BLaER1 treated with 17β-estradiol and CSF1 and Interleukin-3, amounts not matched to agents 10 nM and 100 nM (cell line): ENCODE measurements at regions not wholly inside any gene's neighbourhood (a gene's known extent, or its start where the extent isn't known, plus 50 kb on each side); places are given as distances from the start of the nearest gene placed in this dataset.

ENCODE experiments used
- H3K27ac ChIP-seq, 11 experiments: shearing (Covaris generic); formaldehyde crosslinking; 2 replicates each; pipeline ENCODE4 v1.8.1; 2022
- H3K27me3 ChIP-seq, 11 experiments: shearing (Covaris generic); formaldehyde crosslinking; 2 replicates each; pipeline ENCODE4 v1.8.1; 2022
- H3K36me3 ChIP-seq, 11 experiments: shearing (Covaris generic); formaldehyde crosslinking; 2 replicates each; pipeline ENCODE4 v1.8.1; 2022
- H3K4me1 ChIP-seq, 10 experiments: shearing (Covaris generic); formaldehyde crosslinking; 2 replicates each; pipeline ENCODE4 v1.8.1; 2022
- H3K4me2 ChIP-seq, 11 experiments: shearing (Covaris generic); formaldehyde crosslinking; 2 replicates each; pipeline ENCODE4 v1.8.1; 2022
- H3K4me3 ChIP-seq, 10 experiments: shearing (Covaris generic); formaldehyde crosslinking; 2 replicates each; pipeline ENCODE4 v1.8.1; 2022
- H3K9ac ChIP-seq, 11 experiments: shearing (Covaris generic); formaldehyde crosslinking; 2 replicates each; pipeline ENCODE4 v1.8.1; 2022
- H3K9me3 ChIP-seq, 11 experiments: shearing (Covaris generic); formaldehyde crosslinking; replicated peaks in 1 of 11; 2 replicates each; pipeline ENCODE4 v1.8.1; 2022
- H4K20me1 ChIP-seq, 11 experiments: shearing (Covaris generic); formaldehyde crosslinking; 2 replicates each; pipeline ENCODE4 v1.8.1; 2022
- Cebpa-rat ChIP-seq, 11 experiments: shearing (Covaris generic); IDR thresholded peaks; 2 replicates each; pipeline ENCODE4 v1.8.1; 2022

DNA sequence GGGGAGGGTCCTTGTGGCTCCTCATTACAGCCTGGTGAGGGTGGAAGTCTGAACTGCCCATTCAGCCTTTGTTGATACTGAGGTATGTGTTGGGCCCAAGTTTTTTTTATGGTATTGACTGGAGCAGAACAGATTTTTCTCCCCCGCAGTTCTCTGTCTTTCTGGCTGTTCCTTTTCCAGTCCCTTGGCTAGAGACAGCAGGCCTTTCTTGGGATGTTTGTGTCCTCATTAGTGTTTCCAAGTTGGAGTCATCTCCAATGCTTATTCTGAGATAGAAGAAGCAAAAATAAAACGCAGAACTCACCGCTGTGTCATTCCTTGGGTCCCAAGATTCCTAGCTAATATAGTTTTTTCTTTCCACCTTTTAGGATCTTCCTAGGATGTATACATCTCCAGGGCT lies 193.3 kb downstream of the RAMP3 start:
- Histone ChIP-seq H4K20me1 (no peaks in the 10 kb centered on the region), H3K36me3 (no peaks in the 10 kb centered on the region), H3K4me3 (no peak overlapping the region), H3K9me3 (no peaks in the 10 kb centered on the region; a peak in 1 of 22 replicates), H3K9ac (no peak overlapping the region), H3K27ac (no peak overlapping the region), H3K4me1 (no peaks in the 10 kb centered on the region), H3K4me2 (no peak overlapping the region), H3K27me3 (no peaks in the 10 kb centered on the region)
- no peak for TF ChIP-seq Cebpa-rat (IDR thresholded peaks at IDR 0.05)

DNA sequence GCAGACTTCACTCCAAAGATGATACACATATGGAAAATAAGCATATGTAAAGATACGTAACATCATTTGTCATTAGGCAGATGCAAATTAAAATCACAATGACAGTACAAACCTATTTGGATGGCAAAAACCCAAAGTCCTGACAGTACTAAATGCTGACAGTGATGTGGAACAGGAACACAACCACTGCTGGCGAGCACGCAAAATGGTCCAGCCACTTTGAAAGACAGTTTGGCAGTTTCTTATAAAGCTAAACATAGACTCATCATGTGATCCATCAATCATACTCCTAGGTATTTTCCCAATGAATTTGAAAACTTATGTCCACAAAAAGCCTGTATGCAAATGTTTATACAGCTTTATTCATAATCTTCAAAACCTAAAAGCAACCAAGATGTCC lies 200.7 kb downstream of the RAMP3 start:
- TF ChIP-seq Cebpa-rat (IDR thresholded peaks at IDR 0.05), result no peak

DNA sequence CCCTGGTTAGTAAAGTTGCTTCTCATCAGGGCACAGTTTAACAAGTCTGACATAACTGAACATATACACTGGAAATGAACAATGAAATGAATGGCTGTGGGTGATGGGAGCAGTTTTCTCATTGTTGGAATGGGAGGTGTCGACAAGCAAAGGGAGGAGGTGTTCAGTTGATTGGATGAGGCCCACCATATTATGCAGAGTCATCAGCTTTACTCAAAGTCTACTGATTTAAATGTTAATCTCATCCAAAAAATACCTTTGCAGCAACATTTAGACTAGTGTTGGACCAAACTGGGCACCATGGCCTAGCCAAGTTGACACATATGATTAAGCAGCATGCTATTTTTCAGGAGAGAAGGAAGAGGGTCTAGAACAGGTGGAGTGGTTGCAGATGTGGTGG lies 201.7 kb downstream of the RAMP3 start:
- Histone ChIP-seq H3K27me3 (no peaks in the 10 kb centered on the region), H4K20me1 (no peaks in the 10 kb centered on the region), H3K9me3 (peaks cover 7 to 20% (median 14%) of the 10 kb centered on the region in 11 experiments; a peak in 16 of 22 replicates), H3K27ac (no peak overlapping the region), H3K36me3 (no peaks in the 10 kb centered on the region), H3K4me1 (peaks cover 0 to 8% (median 0%) of the 10 kb centered on the region in 10 experiments; a peak in 3 of 20 replicates), H3K4me2 (no peak overlapping the region), H3K4me3 (no peak overlapping the region), H3K9ac (no peak overlapping the region)
- no peak for TF ChIP-seq Cebpa-rat (IDR thresholded peaks at IDR 0.05)

More for the DNA sequence above, 200.7 kb downstream of the RAMP3 start:
- Histone ChIP-seq H3K27ac (no peak overlapping the region), H3K4me2 (no peak overlapping the region), H4K20me1 (no peaks in the 10 kb centered on the region), H3K4me3 (no peak overlapping the region), H3K36me3 (no peaks in the 10 kb centered on the region), H3K9ac (no peak overlapping the region), H3K27me3 (no peaks in the 10 kb centered on the region), H3K4me1 (peaks cover 0 to 8% (median 0%) of the 10 kb centered on the region in 10 experiments; a peak in 3 of 20 replicates), H3K9me3 (peaks cover 7 to 20% (median 14%) of the 10 kb centered on the region in 11 experiments; a peak in 16 of 22 replicates)

DNA sequence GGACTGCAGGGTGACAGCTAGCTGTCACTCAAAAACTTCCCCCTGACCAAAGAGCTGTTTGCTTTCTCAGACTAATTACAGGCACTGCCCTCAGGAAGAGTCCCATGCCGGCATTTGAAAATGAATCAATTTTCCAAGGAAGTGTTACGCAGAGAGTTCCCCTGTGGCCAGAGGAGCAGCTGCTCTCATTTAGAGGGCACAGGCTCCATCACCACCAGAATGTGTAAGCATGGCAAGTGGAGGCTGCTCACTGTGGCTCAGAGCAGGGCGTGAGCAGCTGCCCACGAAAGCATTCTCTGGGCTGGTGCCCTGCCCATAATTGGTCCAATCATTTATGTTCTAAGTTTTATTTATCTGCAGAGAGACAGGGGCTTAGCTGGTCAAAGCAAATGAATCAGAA lies 202.2 kb downstream of the RAMP3 start:
- Histone ChIP-seq H3K36me3 (no peaks in the 10 kb centered on the region), H3K4me1 (peaks cover 0 to 8% (median 0%) of the 10 kb centered on the region in 10 experiments; a peak in 3 of 20 replicates), H3K9ac (no peak overlapping the region), H3K27me3 (no peaks in the 10 kb centered on the region), H3K4me2 (no peak overlapping the region), H3K9me3 (peaks cover 7 to 20% (median 14%) of the 10 kb centered on the region in 11 experiments; a peak in 16 of 22 replicates), H3K4me3 (no peak overlapping the region), H3K27ac (no peak overlapping the region), H4K20me1 (no peaks in the 10 kb centered on the region)
- TF ChIP-seq Cebpa-rat (IDR thresholded peaks at IDR 0.05), result no peak

DNA sequence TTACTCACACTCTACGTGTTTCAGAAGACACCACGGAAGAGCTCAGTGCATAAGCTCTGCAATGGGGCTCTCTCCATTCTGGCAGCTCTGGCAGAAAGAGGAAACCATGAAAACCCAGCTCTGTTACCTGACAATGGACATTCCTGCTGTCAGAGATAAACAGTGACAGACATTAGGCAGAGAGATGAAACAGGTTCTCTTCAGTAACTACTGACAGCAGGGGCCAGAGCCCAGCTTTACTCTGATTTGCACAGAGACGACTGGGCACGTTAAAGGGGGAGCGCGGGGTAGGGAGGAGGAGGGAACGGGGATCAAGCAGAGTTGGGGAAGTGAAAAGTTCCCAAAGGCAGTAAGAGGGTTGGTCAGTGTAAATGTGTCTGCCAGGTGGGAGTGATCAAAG lies 206.1 kb downstream of the RAMP3 start:
- H3K4me1 ChIP-seq, result peaks cover 0 to 8% (median 0%) of the 10 kb centered on the region in 10 experiments; a peak in 3 of 20 replicates
- H3K9ac ChIP-seq, result no peak overlapping the region
- H3K36me3 ChIP-seq, result no peaks in the 10 kb centered on the region
- peaks cover 6 to 14% (median 9%) of the 10 kb centered on the region in 11 experiments; a peak in 16 of 22 replicates for H3K9me3 ChIP-seq
- H3K27me3 ChIP-seq, result no peaks in the 10 kb centered on the region
- H4K20me1 ChIP-seq, result no peaks in the 10 kb centered on the region
- no peak overlapping the region for H3K4me3 ChIP-seq
- TF ChIP-seq Cebpa-rat (IDR thresholded peaks at IDR 0.05), result no peak
- no peak overlapping the region for H3K27ac ChIP-seq
- no peak overlapping the region for H3K4me2 ChIP-seq

DNA sequence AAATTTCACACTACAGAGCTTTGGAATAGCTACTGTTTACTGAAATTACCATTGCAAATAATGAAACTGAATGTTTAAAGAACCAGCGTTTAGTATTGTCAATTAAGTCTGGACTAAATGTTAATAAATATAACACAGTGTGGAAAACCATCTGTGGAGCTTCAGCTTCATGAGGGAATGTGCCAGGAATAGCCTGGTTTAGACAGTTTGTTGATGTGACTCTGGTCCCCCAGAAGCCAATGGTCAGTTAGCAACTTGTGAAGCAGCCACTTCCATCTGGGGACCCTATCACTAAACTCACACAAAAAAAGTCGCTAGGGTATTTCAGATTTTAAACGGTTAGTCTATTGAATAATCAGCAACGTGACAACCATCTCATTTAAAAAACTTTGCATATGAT lies 207.8 kb downstream of the RAMP3 start:
- H3K9ac ChIP-seq, result no peak overlapping the region
- no peak overlapping the region for H3K4me2 ChIP-seq
- H3K36me3 ChIP-seq, result no peaks in the 10 kb centered on the region
- H3K9me3 ChIP-seq, result peaks cover 0 to 15% (median 5%) of the 10 kb centered on the region in 11 experiments; a peak in 10 of 22 replicates
- no peaks in the 10 kb centered on the region for H3K27me3 ChIP-seq
- H3K27ac ChIP-seq, result no peak overlapping the region
- H4K20me1 ChIP-seq, result no peaks in the 10 kb centered on the region
- TF ChIP-seq Cebpa-rat (IDR thresholded peaks at IDR 0.05), result no peak
- H3K4me3 ChIP-seq, result no peak overlapping the region
- peaks cover 0 to 8% (median 0%) of the 10 kb centered on the region in 10 experiments; a peak in 3 of 20 replicates for H3K4me1 ChIP-seq

DNA sequence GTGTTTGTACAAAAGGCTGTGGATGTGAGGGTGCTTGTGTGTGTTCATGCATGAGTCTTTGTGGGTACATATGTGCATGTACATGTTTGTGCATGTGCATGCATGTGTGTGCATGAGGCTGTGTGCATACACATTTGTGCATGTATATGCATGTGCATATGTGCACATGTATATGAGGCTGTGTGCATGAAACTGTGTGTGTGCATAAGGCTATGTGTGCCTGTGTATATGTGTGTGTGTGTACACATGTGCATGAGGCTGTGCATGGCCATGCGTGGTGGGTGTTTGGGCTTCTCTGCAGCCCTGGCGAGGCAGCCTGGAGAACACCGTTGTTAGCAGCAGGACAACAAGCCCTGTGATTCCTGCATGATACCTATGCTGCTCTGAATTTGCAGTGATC lies 207.7 kb upstream of the ADCY1 start:
- Histone ChIP-seq H3K4me2 (no peak overlapping the region), H3K9me3 (peaks cover 0 to 20% (median 5%) of the 10 kb centered on the region in 11 experiments; a peak in 11 of 22 replicates), H3K27me3 (no peaks in the 10 kb centered on the region), H3K36me3 (no peaks in the 10 kb centered on the region), H3K27ac (no peak overlapping the region), H3K9ac (no peak overlapping the region), H3K4me1 (peaks cover 0 to 8% (median 0%) of the 10 kb centered on the region in 10 experiments; a peak in 3 of 20 replicates), H3K4me3 (no peak overlapping the region), H4K20me1 (no peaks in the 10 kb centered on the region)
- TF ChIP-seq Cebpa-rat (IDR thresholded peaks at IDR 0.05), result no peak

DNA sequence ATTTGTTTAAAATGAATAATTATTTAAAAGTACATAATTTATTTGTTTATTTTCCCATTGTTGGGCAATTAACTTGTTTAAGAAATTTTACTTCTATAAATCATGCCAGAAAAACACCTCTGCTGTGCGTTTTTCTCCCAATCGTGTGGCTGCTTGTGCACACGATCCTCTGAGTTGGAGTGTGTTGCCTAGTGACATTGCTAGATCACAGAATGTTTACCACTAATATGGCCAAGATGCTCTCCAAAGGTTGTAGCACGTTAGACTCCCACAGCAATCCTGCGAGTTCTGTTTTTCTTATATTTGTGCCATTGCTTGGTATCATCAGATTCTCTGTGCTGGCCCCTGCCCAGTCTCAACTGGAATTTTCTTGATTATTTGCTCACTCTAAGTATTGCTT lies 207.1 kb upstream of the ADCY1 start:
- peaks cover 0 to 8% (median 0%) of the 10 kb centered on the region in 10 experiments; a peak in 3 of 20 replicates for H3K4me1 ChIP-seq
- no peak overlapping the region for H3K4me3 ChIP-seq
- H3K9me3 ChIP-seq, result peaks cover 0 to 26% (median 5%) of the 10 kb centered on the region in 11 experiments; a peak in 12 of 22 replicates
- H3K4me2 ChIP-seq, result no peak overlapping the region
- no peak for TF ChIP-seq Cebpa-rat (IDR thresholded peaks at IDR 0.05)
- no peaks in the 10 kb centered on the region for H3K36me3 ChIP-seq
- no peak overlapping the region for H3K27ac ChIP-seq
- no peaks in the 10 kb centered on the region for H4K20me1 ChIP-seq
- H3K27me3 ChIP-seq, result no peaks in the 10 kb centered on the region
- no peak overlapping the region for H3K9ac ChIP-seq

DNA sequence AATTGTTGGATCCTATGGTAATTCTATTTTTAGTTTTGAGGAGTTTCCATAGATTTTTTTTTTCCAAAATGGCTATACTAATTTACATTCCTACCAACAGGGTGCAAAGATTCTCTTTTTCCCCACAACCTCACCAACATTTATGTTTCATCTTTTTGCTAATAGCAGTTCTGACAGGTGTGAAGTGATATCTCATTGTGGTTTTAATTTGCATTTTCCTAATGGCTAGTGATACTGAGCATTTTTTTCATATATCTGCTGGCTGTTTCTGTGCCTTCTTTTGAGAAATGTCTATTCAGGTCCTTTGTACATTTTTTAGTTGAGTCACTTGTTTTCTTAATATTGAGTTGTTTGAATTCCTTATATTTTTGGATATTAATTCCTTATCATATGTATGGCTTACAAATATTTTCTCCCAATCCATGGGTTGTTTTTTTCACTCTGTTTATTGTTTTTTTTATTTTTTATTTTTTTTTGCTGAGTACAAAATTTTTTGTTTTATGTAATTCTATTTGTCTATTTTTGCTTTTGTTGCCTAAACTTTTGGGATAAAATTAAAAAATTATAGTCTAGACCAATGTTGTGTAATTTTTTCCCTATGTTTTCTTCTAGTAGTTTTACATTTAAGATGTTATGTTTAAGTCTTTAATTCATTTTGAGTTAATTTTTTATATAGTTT lies 205.9 kb upstream of the ADCY1 start:
- Histone ChIP-seq H3K4me2 (no peak overlapping the region), H3K4me3 (no peak overlapping the region), H3K27ac (no peak overlapping the region), H3K36me3 (no peaks in the 10 kb centered on the region), H3K9me3 (peaks cover 8 to 38% (median 16%) of the 10 kb centered on the region in 11 experiments), H4K20me1 (no peaks in the 10 kb centered on the region), H3K9ac (no peak overlapping the region), H3K4me1 (no peaks in the 10 kb centered on the region), H3K27me3 (no peaks in the 10 kb centered on the region)
- TF ChIP-seq Cebpa-rat (IDR thresholded peaks at IDR 0.05), result no peak

DNA sequence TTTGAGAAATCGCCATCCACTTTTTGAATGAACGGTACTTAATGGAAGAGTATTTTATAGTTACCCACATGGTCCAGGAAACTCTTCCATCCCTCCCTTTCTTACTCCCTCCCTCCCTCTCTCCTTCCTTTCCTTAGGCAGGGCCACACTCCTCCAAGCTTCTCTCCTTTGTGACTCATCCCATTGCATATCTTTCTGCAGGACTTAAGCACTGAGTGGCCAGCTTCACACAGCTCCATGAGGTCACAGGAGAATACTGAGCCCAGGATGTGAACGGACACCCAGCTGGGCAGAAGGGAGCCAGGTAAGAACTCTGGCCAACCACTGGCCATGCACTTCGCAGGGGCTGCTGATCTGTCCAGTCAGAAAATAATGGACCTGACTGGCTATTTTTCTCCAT lies 189.7 kb upstream of the ADCY1 start:
- Histone ChIP-seq H3K27me3 (no peaks in the 10 kb centered on the region), H4K20me1 (no peaks in the 10 kb centered on the region), H3K4me3 (no peak overlapping the region), H3K9me3 (peaks cover 0 to 15% (median 9%) of the 10 kb centered on the region in 11 experiments; a peak in 11 of 22 replicates), H3K36me3 (no peaks in the 10 kb centered on the region), H3K27ac (no peak overlapping the region), H3K4me1 (peaks cover 0 to 6% (median 0%) of the 10 kb centered on the region in 10 experiments; a peak in 4 of 20 replicates), H3K9ac (no peak overlapping the region), H3K4me2 (no peak overlapping the region)
- TF ChIP-seq Cebpa-rat (IDR thresholded peaks at IDR 0.05), result no peak
